GM12872 (cell line): ENCODE measurements at regions not wholly inside any gene's neighbourhood (a gene's known extent, or its start where the extent isn't known, plus 50 kb on each side); places are given as distances from the start of the nearest gene placed in this dataset.

ENCODE experiments used
- TF ChIP-seq, protein P1 (sequence below): IDR thresholded peaks from 3 replicates; pipeline ENCODE4 v1.5.1; 2011; ENCODE audit warnings: low read depth, mild to moderate bottlenecking, low read length, moderate library complexity; ENCODE audit not compliant: insufficient read depth

DNA sequence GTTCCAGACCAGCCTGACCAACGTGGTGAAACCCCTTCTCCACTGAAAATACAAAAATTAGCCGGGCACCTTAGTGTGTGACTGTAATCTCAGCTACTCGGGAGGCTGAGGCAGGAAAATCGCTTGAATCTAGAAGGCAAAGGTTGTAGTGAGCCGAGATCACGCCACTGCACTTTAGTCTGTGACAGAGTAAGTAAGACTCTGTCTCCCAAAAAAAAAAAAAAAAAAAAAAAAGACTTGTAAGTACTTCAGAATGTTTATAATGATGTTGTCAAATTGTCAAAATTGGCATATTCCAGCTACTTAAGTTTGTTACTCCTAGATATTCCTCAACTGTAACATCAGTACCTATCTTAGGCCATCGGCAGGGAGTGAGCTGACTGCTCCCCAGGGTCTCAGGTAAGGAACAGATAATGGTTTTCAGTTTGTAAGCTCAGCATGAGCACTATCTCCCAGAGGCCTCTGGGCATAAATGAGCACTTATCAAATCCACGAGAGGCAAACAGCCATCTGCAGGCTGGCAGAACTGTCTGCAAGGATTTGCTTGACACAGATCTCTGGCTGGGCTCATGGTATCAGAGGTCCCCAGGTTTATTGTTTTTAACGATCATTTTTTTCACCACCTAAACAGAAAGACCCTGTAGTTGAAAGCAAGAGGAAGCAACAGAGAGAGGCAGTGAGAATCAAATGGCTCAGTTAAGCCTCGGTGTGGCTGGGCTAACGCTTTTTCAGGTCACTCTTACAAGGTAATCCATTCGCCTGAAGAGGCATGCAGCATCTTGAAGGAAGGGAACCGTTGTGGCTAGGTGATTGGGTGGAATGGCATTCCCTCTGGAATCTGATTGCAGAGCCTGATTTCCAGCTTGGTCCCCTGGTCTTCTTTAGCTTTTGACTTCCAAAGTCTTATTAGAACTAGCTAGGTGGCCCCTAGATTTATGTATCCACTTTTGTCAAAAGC is 115.9 kb downstream of the LY86 start:
- TF ChIP-seq, protein P1, sequence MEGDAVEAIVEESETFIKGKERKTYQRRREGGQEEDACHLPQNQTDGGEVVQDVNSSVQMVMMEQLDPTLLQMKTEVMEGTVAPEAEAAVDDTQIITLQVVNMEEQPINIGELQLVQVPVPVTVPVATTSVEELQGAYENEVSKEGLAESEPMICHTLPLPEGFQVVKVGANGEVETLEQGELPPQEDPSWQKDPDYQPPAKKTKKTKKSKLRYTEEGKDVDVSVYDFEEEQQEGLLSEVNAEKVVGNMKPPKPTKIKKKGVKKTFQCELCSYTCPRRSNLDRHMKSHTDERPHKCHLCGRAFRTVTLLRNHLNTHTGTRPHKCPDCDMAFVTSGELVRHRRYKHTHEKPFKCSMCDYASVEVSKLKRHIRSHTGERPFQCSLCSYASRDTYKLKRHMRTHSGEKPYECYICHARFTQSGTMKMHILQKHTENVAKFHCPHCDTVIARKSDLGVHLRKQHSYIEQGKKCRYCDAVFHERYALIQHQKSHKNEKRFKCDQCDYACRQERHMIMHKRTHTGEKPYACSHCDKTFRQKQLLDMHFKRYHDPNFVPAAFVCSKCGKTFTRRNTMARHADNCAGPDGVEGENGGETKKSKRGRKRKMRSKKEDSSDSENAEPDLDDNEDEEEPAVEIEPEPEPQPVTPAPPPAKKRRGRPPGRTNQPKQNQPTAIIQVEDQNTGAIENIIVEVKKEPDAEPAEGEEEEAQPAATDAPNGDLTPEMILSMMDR: no peak

DNA sequence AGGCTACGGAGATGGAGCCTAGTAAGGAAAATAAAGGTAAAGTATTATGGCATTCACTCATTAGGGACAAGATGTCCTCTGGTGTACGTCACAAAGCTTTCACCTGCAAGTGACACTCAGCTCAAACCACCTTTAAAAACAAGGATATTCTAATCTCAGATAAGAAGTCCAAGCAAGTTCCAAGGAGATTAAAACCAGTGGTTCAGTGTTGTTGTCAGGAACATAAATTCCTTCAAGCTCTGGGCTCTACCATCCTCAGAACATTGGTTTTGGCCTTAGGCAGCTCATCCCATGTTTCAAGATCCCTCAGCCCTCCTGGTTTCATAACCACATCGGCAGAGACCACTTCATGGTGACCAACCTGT is 116.5 kb downstream of the LY86 start:
- TF ChIP-seq, protein P1: no peak

DNA sequence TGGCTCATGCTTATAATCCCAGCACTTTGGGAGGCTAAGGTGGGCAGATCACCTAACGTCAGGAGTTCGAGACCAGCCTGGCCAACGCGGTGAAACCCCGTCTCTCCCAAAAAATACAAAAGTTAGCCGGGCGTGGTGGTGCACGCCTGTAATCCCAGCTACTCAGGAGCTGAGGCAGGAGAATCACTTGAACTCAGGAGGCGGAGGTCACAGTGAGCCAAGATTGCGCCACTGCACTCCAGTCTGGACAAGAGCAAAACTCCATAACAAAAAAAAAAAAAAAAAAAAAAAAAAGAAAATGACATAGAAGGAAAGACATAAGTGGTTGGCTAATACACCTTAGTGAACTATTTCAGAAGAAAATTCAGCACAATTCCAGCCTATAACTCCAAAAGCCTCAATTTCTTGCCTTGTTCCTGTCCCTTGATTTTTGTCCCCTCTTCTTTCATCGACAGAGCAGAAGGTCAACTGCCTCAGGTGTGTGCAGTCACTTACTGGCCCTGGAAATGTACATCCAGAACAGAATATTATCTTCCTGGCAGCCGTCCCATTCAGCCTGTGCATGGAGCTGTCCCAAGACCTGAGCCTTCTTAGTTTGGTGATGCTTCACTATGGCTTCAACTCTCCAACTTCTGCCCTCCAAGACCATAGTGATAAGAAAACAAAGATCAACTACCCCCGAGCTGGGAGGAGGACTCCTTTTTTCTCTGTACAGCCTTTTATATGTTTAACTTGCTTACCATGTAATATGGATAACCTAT is 117.6 kb downstream of the LY86 start:
- TF ChIP-seq, protein P1: no peak

DNA sequence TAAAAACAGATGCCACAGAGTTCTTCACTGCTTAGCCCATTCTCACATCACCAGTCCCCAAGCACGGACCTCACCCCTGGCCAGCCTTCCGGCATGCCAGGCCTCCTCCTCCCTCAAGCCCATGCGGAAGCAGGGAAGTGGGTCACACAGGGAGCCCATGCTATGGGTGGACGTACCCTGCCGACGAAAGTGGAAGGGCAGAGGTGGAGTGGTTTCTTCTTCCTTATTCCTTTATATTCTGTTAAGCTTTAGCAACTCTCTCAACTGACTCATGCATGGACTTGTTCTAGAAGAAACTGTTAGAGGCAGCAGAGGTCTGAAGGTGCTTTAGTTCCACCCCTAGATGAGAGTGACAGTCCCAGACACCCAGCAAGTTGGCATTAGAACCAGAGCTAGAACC is 118.6 kb downstream of the LY86 start:
- TF ChIP-seq, protein P1: no peak

DNA sequence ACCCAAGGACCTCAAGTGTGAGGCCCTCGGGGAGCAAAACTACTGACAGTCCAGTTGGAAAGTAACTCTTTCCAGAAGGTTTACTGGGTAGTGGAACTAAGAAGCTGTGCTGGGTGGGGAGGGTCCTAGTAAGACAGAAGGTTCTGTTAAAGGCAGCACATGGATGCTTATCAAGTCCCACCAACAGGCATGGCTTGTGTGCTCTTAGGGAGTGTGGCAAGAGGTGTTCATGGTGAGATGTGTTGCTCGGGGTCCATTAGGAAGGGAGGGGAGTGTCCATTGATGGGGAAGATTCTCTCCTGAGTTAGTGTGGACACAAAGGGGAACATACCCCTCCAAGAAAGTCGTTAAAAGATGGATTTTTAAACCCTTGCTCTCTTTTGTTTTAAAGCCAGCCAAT is 120.6 kb downstream of the LY86 start:
- TF ChIP-seq, protein P1: no peak

DNA sequence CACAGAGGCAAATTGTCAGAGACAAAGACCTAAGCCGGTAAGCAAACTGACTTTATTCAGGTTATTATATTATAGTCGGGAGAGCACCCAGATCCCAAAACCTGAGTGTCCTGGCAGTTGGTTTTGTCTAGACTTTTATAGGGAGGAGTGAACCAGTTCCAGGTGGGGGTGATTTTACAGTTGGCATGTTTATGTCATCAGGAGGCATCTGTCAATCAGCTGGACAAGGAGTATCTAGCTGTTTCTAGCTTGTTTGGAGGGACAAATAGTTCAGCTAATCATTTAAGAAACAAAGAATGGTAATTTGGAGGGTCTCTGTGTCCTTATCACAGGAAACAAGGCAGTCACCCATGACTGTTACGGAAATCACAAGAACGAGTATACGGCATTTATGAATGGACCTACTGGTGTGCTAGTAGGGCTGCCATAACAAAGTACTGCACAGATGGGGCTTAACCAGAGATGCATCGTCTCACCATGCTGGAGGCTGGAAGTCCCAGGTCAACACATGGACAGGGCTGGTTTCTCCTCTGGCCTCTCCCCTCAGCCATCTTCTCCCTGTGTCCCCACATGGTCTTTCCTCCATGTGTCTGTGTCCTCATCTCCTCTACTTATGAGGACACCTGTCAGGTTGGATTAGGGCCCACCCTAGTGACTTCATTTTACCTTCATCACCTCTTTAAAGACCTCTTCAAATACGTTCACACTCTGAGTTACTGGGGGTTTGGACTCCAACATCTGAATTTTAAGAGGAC is 122.7 kb downstream of the LY86 start:
- TF ChIP-seq, protein P1: no peak

DNA sequence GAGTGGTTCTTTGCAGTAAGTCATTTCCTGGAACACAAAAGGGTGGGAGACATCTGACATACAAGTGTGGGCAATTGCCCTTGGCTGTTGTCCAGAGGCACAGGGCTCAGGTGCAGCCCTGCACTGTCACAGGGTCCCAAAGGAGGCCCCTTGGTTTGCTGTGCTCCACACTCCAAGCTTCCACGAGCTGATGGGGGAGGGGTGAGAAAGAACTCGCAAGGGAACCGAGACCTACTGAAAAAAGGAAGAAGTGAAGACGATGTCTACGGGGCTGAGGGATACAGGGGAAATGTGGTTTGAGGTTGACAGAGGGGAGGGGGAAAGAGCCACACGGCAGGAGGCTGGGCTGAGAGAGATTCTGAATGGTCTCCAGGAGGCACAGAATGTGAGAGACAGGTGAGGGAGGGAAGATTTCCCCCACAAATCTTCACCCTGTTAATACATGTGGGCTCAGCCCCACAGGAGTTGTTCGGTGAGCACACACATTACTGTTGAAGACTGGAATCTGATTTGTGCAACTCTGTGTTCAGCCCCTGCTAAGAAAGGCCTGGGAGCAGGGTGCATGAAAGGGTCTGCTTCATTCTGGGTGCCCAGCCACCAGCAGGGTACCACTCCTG is 123.4 kb downstream of the LY86 start:
- TF ChIP-seq, protein P1: no peak
